SK-N-SH (cell line): ENCODE measurements at regions not wholly inside any gene's neighbourhood (a gene's known extent, or its start where the extent isn't known, plus 50 kb on each side); places are given as distances from the start of the nearest gene placed in this dataset.

Experiments used
- CTCF ChIA-PET: fragments of 300-600, 350-600 bp; formaldehyde crosslinking; extraction: SDS; loops from one replicate; lab custom pipeline; 2021; lab: Yijun Ruan, JAX
- POLR2A ChIA-PET: fragments of 350-600 bp; sonication (Branson Sonifier 250); formaldehyde crosslinking; extraction: SDS; loops from one replicate; lab custom pipeline; 2020; ENCODE audit warnings: antibody characterized with exemption, inconsistent platforms; lab: Yijun Ruan, JAX
- DNase-seq: peaks from one replicate; pipeline ENCODE4 v3.0.0; 2012
- H2AFZ ChIP-seq: fragments of 200-600 bp; sonication (generic); 2 replicates; pipeline ENCODE4 v1.8.1; 2016; ENCODE audit warnings: antibody characterized with exemption, mild to moderate bottlenecking, low read depth
- H3F3A ChIP-seq: fragments of 200-600 bp; sonication (generic); replicated peaks from 2 replicates; pipeline ENCODE3; 2016; ENCODE audit warnings: antibody characterized with exemption, mild to moderate bottlenecking; ENCODE audit not compliant: insufficient read depth
- H3K27ac ChIP-seq, 2 experiments: fragments of 200-500 bp in 1 of 2; fragments of 200-600 bp in 1 of 2; sonication (Bioruptor generic) in 1 of 2; sonication (generic), shearing (Covaris generic) in 1 of 2; 2 replicates each; pipeline versions ENCODE4 v1.5.1 to v1.6.1; 2014 to 2016; ENCODE audit warnings: low read depth in 2 of 2, inconsistent platforms in 1 of 2, low read length in 1 of 2, mild to moderate bottlenecking in 1 of 2, mixed read lengths in 1 of 2
- H3K27me3 ChIP-seq: fragments of 200-600 bp; sonication (generic), shearing (Covaris generic); 2 replicates; pipeline ENCODE4 v1.6.1; 2016; ENCODE audit warnings: mixed run types; ENCODE audit not compliant: insufficient read depth
- H3K36me3 ChIP-seq, 2 experiments: fragments of 200-500 bp in 1 of 2; fragments of 200-600 bp in 1 of 2; sonication (Bioruptor generic) in 1 of 2; sonication (generic) in 1 of 2; replicated peaks in 1 of 2; 2 replicates each; pipeline versions ENCODE3 to v1.5.1; 2014 to 2016; ENCODE audit warnings: low read length in 1 of 2, mild to moderate bottlenecking in 1 of 2; ENCODE audit not compliant: insufficient read depth in 2 of 2, control insufficient read depth in 1 of 2
- H3K4me1 ChIP-seq, 2 experiments: fragments of 200-500 bp in 1 of 2; fragments of 200-600 bp in 1 of 2; sonication (Bioruptor generic) in 1 of 2; sonication (generic), shearing (Covaris generic) in 1 of 2; 2 replicates each; pipeline versions ENCODE4 v1.5.1 to v1.6.1; 2014 to 2016; ENCODE audit warnings: low read depth in 1 of 2, low read length in 1 of 2, mixed run types in 1 of 2; ENCODE audit not compliant: insufficient read depth in 2 of 2, control insufficient read depth in 1 of 2
- H3K4me2 ChIP-seq: fragments of 200-600 bp; sonication (generic), shearing (Covaris generic); 2 replicates; pipeline ENCODE4 v1.6.1; 2017; ENCODE audit warnings: mixed run types
- H3K4me3 ChIP-seq, 2 experiments: fragments of 200-500 bp in 1 of 2; fragments of 200-600 bp in 1 of 2; sonication (Bioruptor generic) in 1 of 2; sonication (generic), shearing (Covaris generic) in 1 of 2; 2 replicates each; pipeline versions ENCODE4 v1.5.1 to v1.8.1; 2014 to 2016; ENCODE audit warnings: low read depth in 2 of 2, inconsistent platforms in 1 of 2, low read length in 1 of 2, mild to moderate bottlenecking in 1 of 2, mixed read lengths in 1 of 2, moderate library complexity in 1 of 2
- H3K79me2 ChIP-seq: fragments of 200-600 bp; sonication (generic); 2 replicates; pipeline ENCODE4 v1.8.1; 2017; ENCODE audit warnings: mild to moderate bottlenecking; ENCODE audit not compliant: insufficient read depth
- H3K9ac ChIP-seq: fragments of 200-600 bp; sonication (generic); 2 replicates; pipeline ENCODE4 v1.6.1; 2017; ENCODE audit warnings: mixed run types
- H3K9me2 ChIP-seq: fragments of 200-600 bp; sonication (generic); 2 replicates; pipeline ENCODE4 v1.6.1; 2017; ENCODE audit warnings: mixed run types
- H3K9me3 ChIP-seq: fragments of 200-600 bp; sonication (generic); 2 replicates; pipeline ENCODE4 v1.6.1; 2017; ENCODE audit warnings: mixed run types, mild to moderate bottlenecking, moderate library complexity
- H4K20me1 ChIP-seq: fragments of 200-600 bp; sonication (generic); 2 replicates; pipeline ENCODE4 v1.6.1; 2017; ENCODE audit warnings: mild to moderate bottlenecking, mixed run types; ENCODE audit not compliant: insufficient read depth
- EP300 ChIP-seq, 2 experiments: IDR thresholded peaks; 2 replicates each; pipeline versions ENCODE4 v1.4.0 to v1.6.1; 2012; ENCODE audit warnings: borderline replicate concordance in 1 of 2, low read depth in 1 of 2, low read length in 1 of 2
- EZH2phosphoT487 ChIP-seq: fragments of 200-600 bp; sonication (generic); IDR thresholded peaks from 2 replicates; pipeline ENCODE4 v1.6.1; 2017; ENCODE audit warnings: low read depth, mixed run types, mild to moderate bottlenecking, antibody characterized with exemption, moderate library complexity, borderline replicate concordance
- FOSL2 ChIP-seq: IDR thresholded peaks from 2 replicates; pipeline ENCODE4 v1.4.0; 2012; ENCODE audit warnings: low read depth, mild to moderate bottlenecking, moderate library complexity, borderline replicate concordance
- FOXJ3 ChIP-seq: sonication (generic); formaldehyde crosslinking; IDR thresholded peaks from 2 replicates; pipeline ENCODE4 v1.5.1; 2020; ENCODE audit warnings: mild to moderate bottlenecking, missing genetic modification reagents
- FOXM1 ChIP-seq: IDR thresholded peaks from 2 replicates; pipeline ENCODE4 v1.4.0; 2012; ENCODE audit warnings: low read depth, mild to moderate bottlenecking
- IRF3 ChIP-seq: fragments of 150-350 bp; IDR thresholded peaks from 2 replicates; pipeline ENCODE4 v1.6.1; 2016; ENCODE audit warnings: mild to moderate bottlenecking, low read depth, low read length
- MAX ChIP-seq: IDR thresholded peaks from 2 replicates; pipeline ENCODE4 v1.4.0; 2012; ENCODE audit warnings: low read depth
- MXI1 ChIP-seq: IDR thresholded peaks from 2 replicates; pipeline ENCODE4 v1.6.1; 2012; ENCODE audit warnings: mild to moderate bottlenecking, low read depth, low read length, improper control_type of control experiment
- POLR2AphosphoS5 ChIP-seq: IDR thresholded peaks from 2 replicates; pipeline ENCODE4 v1.6.1; 2012; ENCODE audit warnings: low read depth, low read length
- RAD21 ChIP-seq: IDR thresholded peaks from 2 replicates; pipeline ENCODE4 v1.6.1; 2012; ENCODE audit warnings: mild to moderate bottlenecking, low read length
- RCOR1 ChIP-seq: fragments of 150-350 bp; IDR thresholded peaks from 2 replicates; pipeline ENCODE4 v1.6.1; 2017; ENCODE audit warnings: antibody characterized with exemption, low read length
- REST ChIP-seq: IDR thresholded peaks from 2 replicates; pipeline ENCODE4 v1.6.1; 2012; ENCODE audit warnings: mild to moderate bottlenecking, low read depth, low read length, moderate library complexity
- RFX5 ChIP-seq: IDR thresholded peaks from 2 replicates; pipeline ENCODE4 v1.6.1; 2012; ENCODE audit warnings: mild to moderate bottlenecking, improper control_type of control experiment, low read length
- RXRA ChIP-seq: IDR thresholded peaks from 2 replicates; pipeline ENCODE4 v1.4.0; 2012; ENCODE audit warnings: low read depth, mild to moderate bottlenecking, borderline replicate concordance
- SIN3A ChIP-seq: IDR thresholded peaks from 2 replicates; pipeline ENCODE4 v1.6.1; 2012; ENCODE audit warnings: low read depth, mild to moderate bottlenecking, low read length, moderate library complexity, borderline replicate concordance
- USF1 ChIP-seq: IDR thresholded peaks from 2 replicates; pipeline ENCODE4 v1.4.0; 2012; ENCODE audit warnings: low read depth, borderline replicate concordance
- USF2 ChIP-seq: fragments of 150-350 bp; IDR thresholded peaks from 2 replicates; pipeline ENCODE4 v1.6.1; 2017; ENCODE audit warnings: antibody characterized with exemption, low read length, low read depth, borderline replicate concordance

- no peak for TF ChIP-seq RXRA
- no peak for TF ChIP-seq FOXJ3 (CRISPR knock-in tag)
These were observed 287.7 kb upstream of the ZSWIM2 start (continued) for GRCh38 chr2:187136646-187137045.

GRCh38 chr2:187134306-187134705 is 285.3 kb upstream of the ZSWIM2 start:
- no peaks in the 10 kb centered on the region for H3K27me3 ChIP-seq
- H3K27ac ChIP-seq = no peak overlapping the region
- H3K4me1 ChIP-seq = no peaks in the 10 kb centered on the region
- no peaks in the 10 kb centered on the region for H3K9me2 ChIP-seq
- H3K4me3 ChIP-seq = no peak overlapping the region
- H3F3A ChIP-seq = no peaks in the 10 kb centered on the region
- no peaks in the 10 kb centered on the region for H3K36me3 ChIP-seq
- H3K9me3 ChIP-seq = no peaks in the 10 kb centered on the region
- no peaks in the 10 kb centered on the region for H3K79me2 ChIP-seq
- no peaks in the 10 kb centered on the region for H4K20me1 ChIP-seq
- TF ChIP-seq RXRA (no peak), MAX (no peak), FOSL2 (no peak), REST (no peak), EP300 (IDR thresholded peaks at IDR 0.05; ENCODE audit: borderline replicate concordance in 1 of 2, low read depth in 1 of 2, low read length in 1 of 2) (no peak), POLR2AphosphoS5 (no peak), IRF3 (no peak), USF1 (no peak), EZH2phosphoT487 (no peak), MXI1 (no peak), FOXM1 (no peak), RAD21 (no peak), RCOR1 (no peak), RFX5 (no peak), USF2 (no peak), SIN3A (no peak)
- H3K9ac ChIP-seq = no peak overlapping the region
- ChIA-PET POLR2A (no interaction called here), CTCF (no interaction called here)
- H2AFZ ChIP-seq = no peak overlapping the region
- no peak for DNase-seq
- H3K4me2 ChIP-seq = no peak overlapping the region
